GM18868 (cell line): ENCODE measurements at regions not wholly inside any gene's neighbourhood (a gene's known extent, or its start where the extent isn't known, plus 50 kb on each side); places are given as distances from the start of the nearest gene placed in this dataset.
"Not testable (repeated sequence)": the region's sequence is repeated elsewhere in the genome, so short reads cannot be mapped to it uniquely, and the experiment has no call there.

ENCODE experiments used
- ATAC-seq: cut with Tn5 transposase; IDR thresholded peaks from one replicate; pipeline ENCODE4 v1.9.1; 2021; ENCODE audit warnings: mild to moderate bottlenecking, moderate library complexity; ENCODE audit not compliant: unreplicated experiment

GRCh38 chr6:110558575-110558974 lies 82.2 kb upstream of the SLC22A16 start:
- ATAC-seq, result no peak

DNA sequence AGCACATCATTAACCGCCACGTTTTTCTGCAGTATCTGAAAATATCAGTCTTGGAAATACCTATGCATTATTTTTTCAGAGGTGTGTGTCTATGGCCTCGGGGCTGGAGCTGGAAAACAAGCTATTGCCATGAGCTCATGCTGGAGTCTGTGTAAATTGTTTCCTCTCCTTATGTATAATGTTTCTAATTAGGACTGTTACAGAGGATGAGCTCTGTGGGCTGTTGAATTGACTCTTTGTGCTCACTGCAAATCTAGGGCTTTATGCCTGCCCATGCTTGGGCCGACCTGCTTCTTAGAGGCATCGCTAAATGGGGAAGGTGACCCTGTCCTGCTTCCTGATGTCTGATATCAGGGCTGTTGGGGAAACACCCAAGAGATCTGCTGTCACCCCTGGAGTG lies 80.8 kb upstream of the SLC22A16 start:
- no peak for ATAC-seq

- ATAC-seq, result no peak
Observed at GRCh38 chr6:110556317-110557110, 80.1 kb upstream of the SLC22A16 start.

- ATAC-seq, result no peak
Observed at GRCh38 chr6:110554966-110555460, 78.6 kb upstream of the SLC22A16 start.

DNA sequence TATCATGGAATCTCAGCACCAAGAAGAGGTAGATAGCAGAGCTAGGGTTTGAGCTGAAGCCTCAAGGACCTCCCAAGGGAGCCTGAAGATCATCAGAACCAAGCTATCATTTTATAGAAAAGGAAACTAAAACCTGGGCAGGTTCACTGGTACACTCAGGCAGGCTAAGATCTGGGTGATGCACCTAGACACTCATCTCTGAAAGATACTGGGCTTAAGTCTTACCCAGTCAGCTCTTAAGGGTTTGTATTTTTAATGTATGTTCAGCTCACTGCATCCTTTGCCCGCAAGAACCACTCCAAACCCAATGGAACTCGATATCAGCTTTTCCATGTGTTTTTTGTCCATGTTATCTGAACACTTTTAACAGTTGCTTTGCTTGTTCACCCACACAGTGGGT lies 78.0 kb upstream of the SLC22A16 start:
- no peak for ATAC-seq

GRCh38 chr6:110552901-110553641 lies 76.7 kb upstream of the SLC22A16 start:
- no peak for ATAC-seq

- no peak for ATAC-seq
Observed at GRCh38 chr6:110552076-110552475, 75.7 kb upstream of the SLC22A16 start.

- no peak for ATAC-seq
Observed at GRCh38 chr6:110551088-110551487, 74.7 kb upstream of the SLC22A16 start.

DNA sequence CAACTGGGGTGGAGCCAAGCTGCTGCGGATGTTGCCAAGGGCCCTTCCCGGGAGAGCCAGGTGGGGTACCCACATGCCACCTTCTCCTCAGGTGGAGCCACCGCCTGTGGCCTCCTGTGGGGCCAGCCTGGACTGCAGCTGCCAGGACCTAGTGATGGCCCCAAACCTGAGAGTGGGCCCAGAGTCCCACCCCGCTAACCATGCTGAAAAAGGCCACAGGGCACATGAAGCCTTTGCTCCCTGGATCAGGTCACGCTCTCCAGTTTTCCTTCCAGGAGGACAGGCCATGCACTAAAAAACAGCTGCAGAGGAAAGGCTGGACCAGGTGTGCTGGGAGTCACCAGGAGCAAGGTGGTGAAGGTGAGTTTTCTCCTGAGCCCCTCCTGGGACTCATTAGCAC lies 73.9 kb upstream of the SLC22A16 start:
- no peak for ATAC-seq

- ATAC-seq, result no peak
Observed at GRCh38 chr6:110549277-110549676, 72.9 kb upstream of the SLC22A16 start.

DNA sequence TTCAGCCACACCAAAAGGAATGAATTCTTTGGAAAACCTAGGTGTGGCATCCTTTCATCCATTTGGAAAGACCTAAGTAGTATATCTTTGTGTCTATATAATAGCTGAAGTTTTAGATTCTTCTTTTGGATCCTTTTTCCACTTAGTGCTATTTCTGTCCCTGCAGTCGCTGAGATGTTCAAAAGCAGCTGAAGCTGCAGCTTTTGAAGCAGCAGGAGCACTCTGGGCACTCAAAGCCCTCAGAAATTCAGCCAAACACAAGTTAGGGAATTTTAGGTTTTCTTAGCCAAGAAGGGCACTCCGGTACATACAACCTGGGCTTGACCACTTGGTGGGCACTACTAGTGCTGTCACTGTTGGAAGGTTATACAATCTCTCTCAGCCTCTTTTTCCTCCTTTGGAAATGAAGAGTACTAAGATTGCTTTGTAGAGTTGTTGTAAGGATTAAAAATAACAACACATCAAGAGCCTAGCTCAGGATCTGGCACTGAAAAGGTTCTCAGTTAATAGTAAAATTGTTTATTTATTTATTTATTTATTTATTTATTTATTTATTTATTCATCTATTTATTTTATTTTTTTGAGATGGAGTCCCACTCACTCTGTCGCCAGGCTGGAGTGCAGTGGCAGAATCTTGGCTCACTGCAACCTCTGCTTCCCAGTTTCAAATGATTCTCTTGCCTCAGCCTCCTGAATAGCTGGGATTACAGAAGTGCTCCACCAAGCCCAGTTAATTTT lies 71.9 kb upstream of the SLC22A16 start:
- no peak for ATAC-seq

DNA sequence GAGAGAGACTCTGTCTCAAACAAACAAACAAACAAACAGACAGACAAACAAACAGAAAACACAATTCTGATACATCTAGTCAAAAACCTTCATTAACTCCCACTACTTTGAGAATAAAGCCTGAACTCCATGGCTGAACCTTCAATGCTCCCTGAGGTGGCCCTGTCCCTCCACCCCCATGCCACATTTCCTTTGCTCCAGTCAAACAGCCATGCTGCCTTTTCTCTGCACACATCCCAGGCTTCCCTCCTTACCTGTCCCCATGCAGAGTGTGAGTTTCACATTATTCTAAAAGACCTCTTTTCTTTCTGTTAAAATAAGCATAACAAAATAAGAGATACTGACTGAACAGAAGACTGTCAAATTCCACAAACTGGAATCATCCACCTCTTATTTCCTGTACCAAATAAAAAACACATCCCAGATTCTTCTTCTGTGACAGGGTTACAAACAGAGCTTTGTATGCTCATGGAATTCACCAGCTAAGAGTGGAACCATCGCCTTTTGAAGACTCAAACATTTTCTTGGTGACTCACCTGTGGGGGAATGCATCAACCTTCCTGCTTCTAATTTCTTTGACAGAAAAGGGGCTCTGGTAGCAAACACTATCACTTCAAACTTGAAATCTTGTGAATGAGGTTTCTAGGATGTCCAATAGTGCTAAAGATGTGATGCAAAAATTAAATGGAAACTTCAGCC lies 71.0 kb upstream of the SLC22A16 start:
- no peak for ATAC-seq

DNA sequence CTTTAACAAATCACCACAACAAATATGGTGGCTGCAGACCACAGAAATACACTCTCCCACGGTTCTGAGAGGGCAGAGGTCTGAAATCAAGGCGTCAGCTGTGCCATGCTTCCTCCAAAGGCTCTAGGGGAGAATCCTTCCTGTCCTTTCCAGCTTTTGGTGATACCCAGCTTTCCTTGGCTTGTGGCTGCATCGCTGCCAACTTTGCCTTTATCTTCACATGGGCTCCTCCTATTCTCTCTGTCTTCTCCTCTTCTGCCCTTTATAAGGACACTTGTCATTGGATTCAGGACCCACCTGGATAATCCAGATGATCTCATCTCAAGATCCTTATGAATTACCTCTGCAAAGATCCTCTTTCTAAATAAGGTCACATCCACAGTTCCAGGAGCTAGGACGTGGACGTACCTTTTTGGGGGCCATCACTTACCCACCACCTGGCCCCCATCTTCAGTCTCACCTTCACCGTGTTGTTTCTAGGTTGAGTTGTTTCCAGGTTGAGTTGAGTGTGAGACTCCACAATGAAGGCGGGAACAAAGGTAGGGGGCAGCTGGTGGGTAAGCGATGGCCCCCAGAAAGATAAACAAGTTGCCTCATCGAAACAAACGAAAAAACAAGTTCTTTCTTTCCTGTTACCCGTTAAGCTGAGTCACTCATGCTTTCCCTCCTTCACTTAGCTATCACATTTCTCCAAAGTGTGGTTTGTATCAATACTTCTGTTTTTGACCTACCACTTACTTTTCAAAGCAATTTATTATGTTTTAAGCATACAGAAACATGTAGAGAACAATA lies 68.9 kb upstream of the SLC22A16 start:
- ATAC-seq, result no peak

GRCh38 chr6:110544472-110544871 lies 68.1 kb upstream of the SLC22A16 start:
- no peak for ATAC-seq

DNA sequence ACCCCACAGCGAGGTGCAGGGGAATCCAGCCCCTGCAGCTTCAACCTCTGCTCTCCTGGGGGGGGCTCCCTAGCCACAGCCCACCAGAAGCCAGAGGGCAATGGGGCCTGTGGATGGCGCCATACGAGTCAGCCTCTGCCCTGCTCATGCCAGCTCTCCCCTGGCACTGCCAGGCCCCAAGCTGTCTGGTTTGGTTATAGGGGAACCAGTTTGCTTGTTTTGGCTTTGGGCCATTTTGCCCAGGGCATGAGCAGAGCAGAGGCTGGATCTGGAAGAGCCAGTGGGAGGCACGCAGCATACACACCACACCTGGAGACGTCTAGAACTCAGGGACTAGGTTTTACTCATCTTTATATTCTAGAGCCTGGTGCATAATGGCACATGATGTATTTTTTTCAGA lies 66.7 kb upstream of the SLC22A16 start:
- no peak for ATAC-seq

- no peak for ATAC-seq
Observed at GRCh38 chr6:110542311-110543024, 66.1 kb upstream of the SLC22A16 start.

GRCh38 chr6:110541701-110542309 lies 65.4 kb upstream of the SLC22A16 start:
- ATAC-seq, result no peak

DNA sequence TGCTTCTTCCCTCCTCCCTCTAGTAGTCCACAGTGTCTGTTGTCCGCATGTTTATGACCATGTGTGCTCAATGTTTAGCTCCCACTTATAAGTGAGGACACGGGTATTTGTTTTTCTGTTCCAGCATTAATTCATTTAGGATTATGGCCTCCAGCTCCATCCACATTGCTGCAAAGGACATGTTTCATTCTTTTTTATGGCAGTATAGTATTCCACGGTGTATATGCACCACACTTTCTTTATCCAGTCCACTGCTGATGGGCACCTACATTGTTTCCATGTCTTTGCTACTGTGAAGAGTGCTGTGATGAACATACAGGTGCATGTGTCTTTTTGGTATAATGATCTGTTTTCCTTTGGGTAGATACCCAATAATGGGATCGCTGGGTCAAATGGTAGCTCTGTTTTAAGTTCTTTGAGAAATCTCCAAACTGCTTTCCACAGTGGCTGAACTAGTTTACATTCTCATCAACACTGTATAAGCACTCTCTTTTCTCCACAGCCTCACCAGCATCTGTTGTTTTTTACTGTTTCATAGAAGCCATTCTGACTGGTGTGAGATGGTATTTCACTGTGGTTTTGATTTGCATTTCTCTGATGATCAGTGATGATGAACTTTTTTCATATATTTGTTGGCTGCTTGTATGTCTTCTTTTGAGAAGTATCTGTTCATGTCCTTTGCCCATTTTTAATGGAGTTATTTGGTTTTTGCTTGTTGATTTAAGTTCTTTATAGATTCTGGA lies 63.0 kb upstream of the SLC22A16 start:
- ATAC-seq, result not testable (repeated sequence)
